ENCODE measurements at regions not wholly inside any gene's neighbourhood (a gene's known extent, or its start where the extent isn't known, plus 50 kb on each side); places are given as distances from the start of the nearest gene placed in this dataset.

DNA sequence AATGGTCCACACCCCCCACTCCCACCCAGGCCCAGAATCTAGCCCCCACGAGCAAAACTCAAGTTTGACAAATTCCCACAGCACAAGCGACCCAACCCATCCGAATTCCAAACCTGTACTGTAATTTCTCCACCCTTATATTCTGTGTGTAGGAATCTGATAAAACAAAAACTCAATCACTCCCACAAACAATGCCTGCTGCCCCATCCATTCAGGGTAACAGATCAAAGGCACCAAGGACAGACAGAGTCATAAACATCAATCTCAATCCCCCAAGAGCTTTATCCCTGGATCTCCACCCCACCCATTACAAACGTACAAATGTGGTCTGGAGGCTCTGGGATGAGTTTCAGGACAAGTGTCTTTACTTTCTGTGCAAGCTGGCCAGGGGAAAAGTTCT lies 157.8 kb downstream of the AXIN2 start:
- Histone ChIP-seq H3K4me1 (ENCODE audit: control insufficient read depth, extremely low read depth, insufficient read depth, low read length) (no peaks in the 10 kb centered on the region), H3K9me3 (ENCODE audit: control insufficient read depth, insufficient read depth, low read depth, low read length) (no peaks in the 10 kb centered on the region), H2AFZ (ENCODE audit: low read length) (no peak overlapping the region), H3K9ac (ENCODE audit: insufficient read depth, low read length) (no peak overlapping the region), H4K20me1 (ENCODE audit: control insufficient read depth, extremely low read depth, insufficient read depth, low read length) (no peaks in the 10 kb centered on the region), H3K79me2 (ENCODE audit: control insufficient read depth, insufficient read depth, low read length) (no peaks in the 10 kb centered on the region), H3K27ac (ENCODE audit: insufficient read depth, low read length) (no peak overlapping the region), H3K27me3 (ENCODE audit: control insufficient read depth, insufficient read depth, low read length) (no peaks in the 10 kb centered on the region), H3K4me3 (replicated peaks in 1 of 4; ENCODE audit: control extremely low read depth in 1 of 4, insufficient read depth in 1 of 4, low read depth in 3 of 4, low read length in 4 of 4) (no peak overlapping the region), H3K4me2 (ENCODE audit: extremely low read depth, insufficient read depth, low read length) (no peak overlapping the region), H3K36me3 (ENCODE audit: control insufficient read depth, insufficient read depth, low read length) (no peaks in the 10 kb centered on the region)
- no peak for DNase-seq (ENCODE audit: low read depth in 2 of 2)
- TF ChIP-seq EZH2 (IDR thresholded peaks at IDR 0.05; ENCODE audit: low read length, missing control alignments) = no peak

DNA sequence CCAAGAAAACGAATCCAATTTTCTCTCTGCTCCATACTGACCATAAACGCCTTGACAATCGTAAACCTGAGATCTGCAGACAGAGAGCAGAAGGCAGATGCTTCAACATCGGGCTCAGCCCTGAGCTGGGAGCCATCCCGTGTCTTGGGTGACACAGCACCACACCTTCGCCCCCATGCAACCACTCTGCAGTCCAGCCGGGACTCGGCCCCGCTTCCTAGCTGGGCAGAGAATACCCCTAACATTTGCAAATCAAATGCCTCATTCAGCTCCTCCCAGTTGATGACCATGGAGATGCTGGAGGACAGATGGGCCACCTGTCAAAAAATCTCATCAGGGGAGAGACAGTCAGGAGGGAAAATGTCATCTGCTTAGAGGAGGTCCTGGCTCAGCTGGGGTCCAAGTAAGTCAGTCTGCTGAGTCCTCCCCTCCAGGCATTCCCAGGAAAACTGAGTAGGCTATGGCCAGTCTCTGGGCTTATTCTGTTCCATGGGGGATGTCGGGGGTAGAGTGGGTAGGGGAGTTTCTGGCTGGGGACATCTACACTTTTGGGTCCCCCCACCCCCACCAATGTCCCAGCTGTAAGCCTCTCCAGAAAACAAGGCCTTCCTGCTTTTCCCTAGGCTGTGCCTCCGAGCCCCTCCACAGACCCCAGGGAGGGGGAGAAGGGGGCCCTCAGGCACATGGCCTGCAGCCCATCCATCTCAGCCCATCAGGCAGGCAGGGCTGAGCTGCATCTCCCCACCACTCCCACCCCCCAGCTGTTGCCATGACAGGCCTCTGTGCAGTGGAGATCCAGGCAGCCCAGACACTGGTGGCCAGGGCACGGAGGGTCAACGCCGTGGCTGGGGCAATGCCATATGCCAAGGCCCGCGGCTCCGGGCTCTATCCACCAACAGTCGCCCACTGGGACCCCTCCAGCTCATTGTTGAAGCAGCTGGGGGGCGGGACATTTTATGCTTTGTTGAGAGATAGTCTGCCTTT lies 158.6 kb downstream of the AXIN2 start:
- Histone ChIP-seq H3K36me3 (ENCODE audit: control insufficient read depth, insufficient read depth, low read length) (no peaks in the 10 kb centered on the region), H3K4me3 (replicated peaks in 1 of 4; ENCODE audit: control extremely low read depth in 1 of 4, insufficient read depth in 1 of 4, low read depth in 3 of 4, low read length in 4 of 4) (no peak overlapping the region), H3K4me2 (ENCODE audit: extremely low read depth, insufficient read depth, low read length) (no peak overlapping the region), H3K4me1 (ENCODE audit: control insufficient read depth, extremely low read depth, insufficient read depth, low read length) (no peaks in the 10 kb centered on the region), H4K20me1 (ENCODE audit: control insufficient read depth, extremely low read depth, insufficient read depth, low read length) (no peaks in the 10 kb centered on the region), H2AFZ (ENCODE audit: low read length) (no peak overlapping the region), H3K27me3 (ENCODE audit: control insufficient read depth, insufficient read depth, low read length) (no peaks in the 10 kb centered on the region), H3K9me3 (ENCODE audit: control insufficient read depth, insufficient read depth, low read depth, low read length) (no peaks in the 10 kb centered on the region), H3K27ac (ENCODE audit: insufficient read depth, low read length) (no peak overlapping the region), H3K9ac (ENCODE audit: insufficient read depth, low read length) (no peak overlapping the region), H3K79me2 (ENCODE audit: control insufficient read depth, insufficient read depth, low read length) (no peaks in the 10 kb centered on the region)
- TF ChIP-seq EZH2 (IDR thresholded peaks at IDR 0.05; ENCODE audit: low read length, missing control alignments) = no peak
- TF ChIP-seq, protein P1, sequence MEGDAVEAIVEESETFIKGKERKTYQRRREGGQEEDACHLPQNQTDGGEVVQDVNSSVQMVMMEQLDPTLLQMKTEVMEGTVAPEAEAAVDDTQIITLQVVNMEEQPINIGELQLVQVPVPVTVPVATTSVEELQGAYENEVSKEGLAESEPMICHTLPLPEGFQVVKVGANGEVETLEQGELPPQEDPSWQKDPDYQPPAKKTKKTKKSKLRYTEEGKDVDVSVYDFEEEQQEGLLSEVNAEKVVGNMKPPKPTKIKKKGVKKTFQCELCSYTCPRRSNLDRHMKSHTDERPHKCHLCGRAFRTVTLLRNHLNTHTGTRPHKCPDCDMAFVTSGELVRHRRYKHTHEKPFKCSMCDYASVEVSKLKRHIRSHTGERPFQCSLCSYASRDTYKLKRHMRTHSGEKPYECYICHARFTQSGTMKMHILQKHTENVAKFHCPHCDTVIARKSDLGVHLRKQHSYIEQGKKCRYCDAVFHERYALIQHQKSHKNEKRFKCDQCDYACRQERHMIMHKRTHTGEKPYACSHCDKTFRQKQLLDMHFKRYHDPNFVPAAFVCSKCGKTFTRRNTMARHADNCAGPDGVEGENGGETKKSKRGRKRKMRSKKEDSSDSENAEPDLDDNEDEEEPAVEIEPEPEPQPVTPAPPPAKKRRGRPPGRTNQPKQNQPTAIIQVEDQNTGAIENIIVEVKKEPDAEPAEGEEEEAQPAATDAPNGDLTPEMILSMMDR (conservative IDR thresholded peaks at IDR 0.05 in 1 of 2, IDR thresholded peaks at IDR 0.05 in 1 of 2; ENCODE audit: low read depth in 1 of 2, low read length in 2 of 2) = no peak
- no peak for DNase-seq (ENCODE audit: low read depth in 2 of 2)

DNA sequence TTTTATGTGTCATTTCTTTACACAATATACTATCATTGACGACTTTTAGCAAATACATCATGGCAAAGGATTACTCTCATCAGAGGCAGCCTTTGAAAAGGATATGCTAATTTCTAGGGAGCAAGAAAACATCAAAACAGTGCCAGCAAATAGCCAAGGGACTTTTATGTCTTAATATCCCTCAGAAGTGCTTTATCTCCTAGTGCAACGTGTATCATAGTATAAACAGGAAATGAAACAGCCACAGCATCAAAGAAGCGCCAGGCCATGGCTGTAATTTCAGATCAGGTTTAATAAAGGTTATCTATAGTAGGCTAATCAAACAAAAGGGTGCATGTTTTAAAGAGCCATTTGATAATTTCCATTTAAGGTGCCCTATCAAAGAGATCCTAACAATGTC lies 159.9 kb downstream of the AXIN2 start:
- Histone ChIP-seq H3K9me3 (ENCODE audit: control insufficient read depth, insufficient read depth, low read depth, low read length) (no peaks in the 10 kb centered on the region), H4K20me1 (ENCODE audit: control insufficient read depth, extremely low read depth, insufficient read depth, low read length) (no peaks in the 10 kb centered on the region), H3K4me1 (ENCODE audit: control insufficient read depth, extremely low read depth, insufficient read depth, low read length) (no peaks in the 10 kb centered on the region), H3K4me3 (replicated peaks in 1 of 4; ENCODE audit: control extremely low read depth in 1 of 4, insufficient read depth in 1 of 4, low read depth in 3 of 4, low read length in 4 of 4) (no peak overlapping the region), H3K36me3 (ENCODE audit: control insufficient read depth, insufficient read depth, low read length) (no peaks in the 10 kb centered on the region), H3K9ac (ENCODE audit: insufficient read depth, low read length) (no peak overlapping the region), H3K27me3 (ENCODE audit: control insufficient read depth, insufficient read depth, low read length) (no peaks in the 10 kb centered on the region), H3K27ac (ENCODE audit: insufficient read depth, low read length) (no peak overlapping the region), H2AFZ (ENCODE audit: low read length) (no peak overlapping the region), H3K79me2 (ENCODE audit: control insufficient read depth, insufficient read depth, low read length) (no peaks in the 10 kb centered on the region), H3K4me2 (ENCODE audit: extremely low read depth, insufficient read depth, low read length) (no peak overlapping the region)
- no peak for DNase-seq (ENCODE audit: low read depth in 2 of 2)
- TF ChIP-seq EZH2 (IDR thresholded peaks at IDR 0.05; ENCODE audit: low read length, missing control alignments) = no peak
- TF ChIP-seq, protein P1 (conservative IDR thresholded peaks at IDR 0.05 in 1 of 2, IDR thresholded peaks at IDR 0.05 in 1 of 2; ENCODE audit: low read depth in 1 of 2, low read length in 2 of 2) = no peak

All from fibroblast of lung (primary cell).